SU-DHL-6 (cell line): ENCODE measurements at regions not wholly inside any gene's neighbourhood (a gene's known extent, or its start where the extent isn't known, plus 50 kb on each side); places are given as distances from the start of the nearest gene placed in this dataset.

ENCODE experiments used
- EZH2phosphoT487 ChIP-seq: fragments of 200-600 bp; sonication (generic), shearing (Covaris generic); conservative IDR thresholded peaks from 2 replicates; pipeline ENCODE4 v1.6.1; 2018; ENCODE audit warnings: mild to moderate bottlenecking, antibody characterized with exemption, low read length, moderate library complexity, mixed read lengths
- TF ChIP-seq, protein P1 (sequence below): fragments of 200-600 bp; sonication (generic); IDR thresholded peaks from one replicate; pipeline ENCODE4 v1.5.1; 2017; ENCODE audit warnings: antibody characterized with exemption, mild to moderate bottlenecking, low read length, moderate library complexity; ENCODE audit not compliant: insufficient read depth, poor library complexity, severe bottlenecking

DNA sequence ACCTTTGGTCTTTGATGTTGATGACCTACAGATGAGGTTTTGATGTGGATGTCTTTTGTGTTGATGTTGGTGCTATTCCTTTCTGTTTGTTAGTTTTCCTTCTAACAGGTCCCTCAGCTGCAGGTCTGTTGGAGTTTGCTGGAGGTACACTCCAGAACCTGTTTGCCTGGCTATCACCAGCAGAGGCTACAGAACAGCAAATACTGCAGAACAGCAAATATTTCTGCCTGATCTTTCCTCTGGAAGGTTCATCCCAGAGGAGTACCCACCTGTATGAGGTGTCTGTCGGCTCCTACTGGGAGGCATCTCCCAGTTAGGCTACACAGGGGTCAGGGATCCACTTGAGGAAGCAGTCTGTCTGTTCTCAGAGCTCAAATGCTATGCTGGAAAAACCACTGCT, 694.5 kb upstream of the CDH6 start:
- TF ChIP-seq, protein P1, sequence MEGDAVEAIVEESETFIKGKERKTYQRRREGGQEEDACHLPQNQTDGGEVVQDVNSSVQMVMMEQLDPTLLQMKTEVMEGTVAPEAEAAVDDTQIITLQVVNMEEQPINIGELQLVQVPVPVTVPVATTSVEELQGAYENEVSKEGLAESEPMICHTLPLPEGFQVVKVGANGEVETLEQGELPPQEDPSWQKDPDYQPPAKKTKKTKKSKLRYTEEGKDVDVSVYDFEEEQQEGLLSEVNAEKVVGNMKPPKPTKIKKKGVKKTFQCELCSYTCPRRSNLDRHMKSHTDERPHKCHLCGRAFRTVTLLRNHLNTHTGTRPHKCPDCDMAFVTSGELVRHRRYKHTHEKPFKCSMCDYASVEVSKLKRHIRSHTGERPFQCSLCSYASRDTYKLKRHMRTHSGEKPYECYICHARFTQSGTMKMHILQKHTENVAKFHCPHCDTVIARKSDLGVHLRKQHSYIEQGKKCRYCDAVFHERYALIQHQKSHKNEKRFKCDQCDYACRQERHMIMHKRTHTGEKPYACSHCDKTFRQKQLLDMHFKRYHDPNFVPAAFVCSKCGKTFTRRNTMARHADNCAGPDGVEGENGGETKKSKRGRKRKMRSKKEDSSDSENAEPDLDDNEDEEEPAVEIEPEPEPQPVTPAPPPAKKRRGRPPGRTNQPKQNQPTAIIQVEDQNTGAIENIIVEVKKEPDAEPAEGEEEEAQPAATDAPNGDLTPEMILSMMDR: no peak
- no peak for TF ChIP-seq EZH2phosphoT487
